HEK293 (cell line): ENCODE measurements at regions not wholly inside any gene's neighbourhood (a gene's known extent, or its start where the extent isn't known, plus 50 kb on each side); places are given as distances from the start of the nearest gene placed in this dataset.

Experiments
- CTCF ChIA-PET: fragments of 350-600 bp; formaldehyde crosslinking; extraction: SDS; loops from one replicate; lab custom pipeline; 2021; ENCODE audit warnings: antibody characterized with exemption; lab: Yijun Ruan, JAX
- POLR2A ChIA-PET: fragments of 300-600 bp; formaldehyde crosslinking; extraction: SDS; loops from one replicate; lab custom pipeline; 2020; ENCODE audit warnings: antibody characterized with exemption, inconsistent platforms; lab: Yijun Ruan, JAX
- H3K27ac ChIP-seq: fragments of 200-500 bp; sonication (Bioruptor generic); 2 replicates; pipeline ENCODE4 v1.5.1; 2014; ENCODE audit warnings: low read depth, low read length, control low read depth, inconsistent platforms; ENCODE audit errors: extremely low read depth
- H3K36me3 ChIP-seq, 2 experiments: fragments of 200-500 bp in 1 of 2; sonication (Bioruptor generic) in 1 of 2; 1 replicate in 1 of 2; 2 replicates in 1 of 2; pipeline ENCODE4 v1.5.1; 2014 to 2017; ENCODE audit warnings: inconsistent platforms in 2 of 2, low read length in 2 of 2; ENCODE audit not compliant: control insufficient read depth in 2 of 2, insufficient read depth in 1 of 2
- H3K4me1 ChIP-seq: fragments of 200-500 bp; sonication (Bioruptor generic); 2 replicates; pipeline ENCODE4 v1.5.1; 2014; ENCODE audit warnings: mild to moderate bottlenecking, low read length, inconsistent platforms; ENCODE audit not compliant: control insufficient read depth, insufficient read depth
- H3K4me3 ChIP-seq: 2 replicates; pipeline ENCODE4 v1.5.1; 2011; ENCODE audit warnings: low read depth, mild to moderate bottlenecking, control low read depth, low read length, moderate library complexity
- H3K9me3 ChIP-seq: fragments of 200-500 bp; sonication (Bioruptor generic); 2 replicates; pipeline ENCODE4 v1.5.1; 2014; ENCODE audit warnings: low read depth, low read length, inconsistent platforms; ENCODE audit not compliant: control insufficient read depth, insufficient read depth
- ELK4 ChIP-seq: IDR thresholded peaks from 2 replicates; pipeline ENCODE4 v1.6.1; 2011; ENCODE audit warnings: mild to moderate bottlenecking, low read depth, low read length, borderline replicate concordance
- HIC1 ChIP-seq: fragments of 450-650 bp; formaldehyde crosslinking; IDR thresholded peaks from 2 replicates; pipeline ENCODE4 v1.5.1; 2016; ENCODE audit warnings: missing biosample characterization, missing genetic modification characterization
- SALL2 ChIP-seq: fragments of 450-650 bp; formaldehyde crosslinking; IDR thresholded peaks from 2 replicates; pipeline ENCODE4 v1.5.0; 2017; ENCODE audit warnings: missing biosample characterization, mild to moderate bottlenecking, missing genetic modification characterization, borderline replicate concordance
- ZBTB10 ChIP-seq: fragments of 450-650 bp; formaldehyde crosslinking; IDR thresholded peaks from 2 replicates; pipeline ENCODE4 v1.5.1; 2016; ENCODE audit warnings: missing biosample characterization, missing genetic modification characterization
- ZNF169 ChIP-seq: fragments of 450-650 bp; formaldehyde crosslinking; IDR thresholded peaks from 2 replicates; pipeline ENCODE4 v1.5.1; 2016; ENCODE audit warnings: missing biosample characterization, missing genetic modification characterization
- ZNF202 ChIP-seq: fragments of 450-650 bp; formaldehyde crosslinking; IDR thresholded peaks from 2 replicates; pipeline ENCODE4 v1.5.1; 2016; ENCODE audit warnings: missing biosample characterization, missing genetic modification characterization, borderline replicate concordance
- ZNF302 ChIP-seq: fragments of 450-650 bp; formaldehyde crosslinking; IDR thresholded peaks from 2 replicates; pipeline ENCODE4 v1.5.1; 2016; ENCODE audit warnings: missing biosample characterization, missing genetic modification characterization, low read depth
- ZNF324 ChIP-seq: fragments of 450-650 bp; formaldehyde crosslinking; IDR thresholded peaks from 2 replicates; pipeline ENCODE4 v1.5.1; 2016; ENCODE audit warnings: missing biosample characterization, missing genetic modification characterization
- ZNF366 ChIP-seq: fragments of 450-650 bp; formaldehyde crosslinking; conservative IDR thresholded peaks from 2 replicates; pipeline ENCODE4 v1.5.1; 2016; ENCODE audit warnings: missing biosample characterization, missing genetic modification characterization
- ZNF423 ChIP-seq: fragments of 450-650 bp; formaldehyde crosslinking; IDR thresholded peaks from 2 replicates; pipeline ENCODE4 v1.5.1; 2016; ENCODE audit warnings: missing biosample characterization, missing genetic modification characterization
- ZNF529 ChIP-seq: fragments of 450-650 bp; formaldehyde crosslinking; IDR thresholded peaks from 2 replicates; pipeline ENCODE4 v1.5.1; 2017; ENCODE audit warnings: missing genetic modification characterization, missing biosample characterization; ENCODE audit not compliant: insufficient replicate concordance
- ZNF561 ChIP-seq: fragments of 450-650 bp; IDR thresholded peaks from 2 replicates; pipeline ENCODE4 v1.5.1; 2018; ENCODE audit warnings: missing biosample characterization, missing genetic modification characterization, borderline replicate concordance
- ZNF664 ChIP-seq: fragments of 450-650 bp; formaldehyde crosslinking; IDR thresholded peaks from 2 replicates; pipeline ENCODE4 v1.5.1; 2016; ENCODE audit warnings: missing biosample characterization, missing genetic modification characterization
- ZNF768 ChIP-seq: fragments of 450-650 bp; formaldehyde crosslinking; IDR thresholded peaks from 2 replicates; pipeline ENCODE4 v1.5.1; 2018; ENCODE audit warnings: missing biosample characterization, mild to moderate bottlenecking, missing genetic modification characterization
- ZNF843 ChIP-seq: fragments of 450-650 bp; formaldehyde crosslinking; IDR thresholded peaks from 2 replicates; pipeline ENCODE4 v1.5.1; 2016; ENCODE audit warnings: missing biosample characterization, missing genetic modification characterization
- ZSCAN4 ChIP-seq: fragments of 450-650 bp; formaldehyde crosslinking; IDR thresholded peaks from 2 replicates; pipeline ENCODE4 v1.5.1; 2017; ENCODE audit warnings: missing biosample characterization, missing genetic modification characterization
- TF ChIP-seq, protein P1 (sequence below): fragments of 450-650 bp; formaldehyde crosslinking; IDR thresholded peaks from 2 replicates; pipeline ENCODE4 v1.5.1; 2016; ENCODE audit warnings: missing biosample characterization, missing genetic modification characterization

- CTCF ChIA-PET = no interaction called here
Measured at GRCh38 chr16:22970209-22970865, 156.4 kb downstream of the HS3ST2 start.

GRCh38 chr16:22969567-22969966 lies 155.6 kb downstream of the HS3ST2 start:
- ChIA-PET POLR2A (no interaction called here), CTCF (no interaction called here)
- no peak for TF ChIP-seq ZNF366 (tag by site-specific recombination)
- no peak for TF ChIP-seq SALL2 (tag by site-specific recombination)
- no peak for TF ChIP-seq ZNF324 (tag by site-specific recombination)
- TF ChIP-seq ZNF423 (tag by site-specific recombination) = no peak
- TF ChIP-seq ZNF561 = no peak
- TF ChIP-seq ZNF302 (tag by site-specific recombination) = no peak
- TF ChIP-seq ZNF664 (tag by site-specific recombination) = no peak
- no peak for TF ChIP-seq ZNF202
- TF ChIP-seq ZNF843 (tag by site-specific recombination) = no peak
- TF ChIP-seq ELK4 = no peak
- no peak overlapping the region for H3K27ac ChIP-seq
- no peaks in the 10 kb centered on the region for H3K36me3 ChIP-seq
- H3K4me3 ChIP-seq = no peak overlapping the region
- no peaks in the 10 kb centered on the region for H3K4me1 ChIP-seq
- H3K9me3 ChIP-seq = no peaks in the 10 kb centered on the region

More at GRCh38 chr16:22970209-22970865, 156.4 kb downstream of the HS3ST2 start:
- Histone ChIP-seq H3K36me3 (no peaks in the 10 kb centered on the region), H3K27ac (no peak overlapping the region), H3K4me1 (no peaks in the 10 kb centered on the region), H3K9me3 (no peaks in the 10 kb centered on the region), H3K4me3 (no peak overlapping the region)
- POLR2A ChIA-PET = no interaction called here
- TF ChIP-seq ZNF169 (tag by site-specific recombination) (no peak), ZSCAN4 (tag by site-specific recombination) (no peak), ZNF768 (tag by site-specific recombination) (no peak), ZBTB10 (tag by site-specific recombination) (no peak), ZNF529 (tag by site-specific recombination) (no peak), HIC1 (tag by site-specific recombination) (no peak)
- TF ChIP-seq, protein P1, sequence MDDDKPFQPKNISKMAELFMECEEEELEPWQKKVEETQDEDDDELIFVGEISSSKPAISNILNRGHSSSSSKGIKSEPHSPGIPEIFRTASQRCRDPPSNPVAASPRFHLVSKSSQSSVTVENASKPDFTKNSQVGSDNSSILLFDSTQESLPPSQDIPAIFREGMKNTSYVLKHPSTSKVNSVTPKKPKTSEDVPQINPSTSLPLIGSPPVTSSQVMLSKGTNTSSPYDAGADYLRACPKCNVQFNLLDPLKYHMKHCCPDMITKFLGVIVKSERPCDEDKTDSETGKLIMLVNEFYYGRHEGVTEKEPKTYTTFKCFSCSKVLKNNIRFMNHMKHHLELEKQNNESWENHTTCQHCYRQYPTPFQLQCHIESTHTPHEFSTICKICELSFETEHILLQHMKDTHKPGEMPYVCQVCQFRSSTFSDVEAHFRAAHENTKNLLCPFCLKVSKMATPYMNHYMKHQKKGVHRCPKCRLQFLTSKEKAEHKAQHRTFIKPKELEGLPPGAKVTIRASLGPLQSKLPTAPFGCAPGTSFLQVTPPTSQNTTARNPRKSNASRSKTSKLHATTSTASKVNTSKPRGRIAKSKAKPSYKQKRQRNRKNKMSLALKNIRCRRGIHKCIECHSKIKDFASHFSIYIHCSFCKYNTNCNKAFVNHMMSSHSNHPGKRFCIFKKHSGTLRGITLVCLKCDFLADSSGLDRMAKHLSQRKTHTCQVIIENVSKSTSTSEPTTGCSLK (tag by site-specific recombination) = no peak
